Stimulated activated naive CD8-positive, alpha-beta T cell treated with anti-CD3 and anti-CD28 coated beads, Interleukin-15, amount 100 ng/mL, for 72 hours (primary cell): ENCODE measurements at regions not wholly inside any gene's neighbourhood (a gene's known extent, or its start where the extent isn't known, plus 50 kb on each side); places are given as distances from the start of the nearest gene placed in this dataset.
"Not testable (repeated sequence)": the region's sequence is repeated elsewhere in the genome, so short reads cannot be mapped to it uniquely, and the experiment has no call there.

Experiments
- ATAC-seq: fragments of 150-1000 bp; cut with Tn5 transposase; 2 replicates; pipeline ENCODE4 v1.10.0; 2021; ENCODE audit warnings: mild to moderate bottlenecking, moderate library complexity
- DNase-seq, 2 donors: peaks; one replicate each; pipeline ENCODE4 v3.0.0; 2021 to 2022
- H3K27ac Mint-ChIP-seq, 2 donors: one replicate each; pipeline ENCODE4 v1.8.0; 2022; ENCODE audit warnings: mild to moderate bottlenecking in 2 of 2, mixed read lengths in 2 of 2, moderate library complexity in 2 of 2
- H3K27me3 Mint-ChIP-seq: one replicate; pipeline ENCODE4 v1.8.0; 2022; ENCODE audit warnings: mixed read lengths
- H3K4me1 Mint-ChIP-seq: one replicate; pipeline ENCODE4 v1.8.0; 2022; ENCODE audit warnings: mild to moderate bottlenecking, mixed read lengths
- H3K4me3 Mint-ChIP-seq, 2 donors: one replicate each; pipeline ENCODE4 v1.8.0; 2022; ENCODE audit warnings: mild to moderate bottlenecking in 2 of 2, mixed read lengths in 2 of 2, moderate library complexity in 1 of 2
- H3K9me3 Mint-ChIP-seq, 2 donors: one replicate each; pipeline ENCODE4 v1.8.0; 2022; ENCODE audit warnings: mixed read lengths in 2 of 2

- no peak for ATAC-seq
- H3K4me3 Mint-ChIP-seq, result no peak overlapping the region
- H3K27ac Mint-ChIP-seq, result no peak overlapping the region
- peaks cover 0 to 8% of the 10 kb centered on the region in 2 donors for H3K9me3 Mint-ChIP-seq
- H3K27me3 Mint-ChIP-seq, result no peaks in the 10 kb centered on the region
- no peaks in the 10 kb centered on the region for H3K4me1 Mint-ChIP-seq
- DNase-seq, result no peak
Observed at GRCh38 chr7:124250297-124251034, 217.6 kb upstream of the TMEM229A start.

- Mint-ChIP-seq H3K27me3 (no peaks in the 10 kb centered on the region), H3K4me3 (no peak overlapping the region), H3K4me1 (no peaks in the 10 kb centered on the region), H3K27ac (no peak overlapping the region), H3K9me3 (no peaks in the 10 kb centered on the region)
- DNase-seq, result no peak
- ATAC-seq, result no peak
Observed at GRCh38 chr7:124247691-124248090, 214.8 kb upstream of the TMEM229A start.

GRCh38 chr7:124246262-124246863 is 213.5 kb upstream of the TMEM229A start:
- ATAC-seq (no peak), DNase-seq (no peak)
- Mint-ChIP-seq H3K27ac (no peak overlapping the region), H3K9me3 (no peaks in the 10 kb centered on the region), H3K4me1 (no peaks in the 10 kb centered on the region), H3K27me3 (no peaks in the 10 kb centered on the region), H3K4me3 (no peak overlapping the region)

- DNase-seq, H3K4me3 Mint-ChIP-seq, ATAC-seq: not testable (repeated sequence)
Observed at GRCh38 chr7:124244469-124244868, 211.6 kb upstream of the TMEM229A start.

GRCh38 chr7:124219681-124220080 is 186.8 kb upstream of the TMEM229A start:
- H3K4me1 Mint-ChIP-seq, result no peaks in the 10 kb centered on the region
- no peak for ATAC-seq
- H3K27ac Mint-ChIP-seq, result no peak overlapping the region
- H3K9me3 Mint-ChIP-seq, result peaks cover 10 to 12% of the 10 kb centered on the region in 2 donors
- no peak overlapping the region for H3K4me3 Mint-ChIP-seq
- no peak for DNase-seq
- no peaks in the 10 kb centered on the region for H3K27me3 Mint-ChIP-seq

More at GRCh38 chr7:124244469-124244868, 211.6 kb upstream of the TMEM229A start:
- not testable (repeated sequence) for H3K27ac Mint-ChIP-seq, H3K27me3 Mint-ChIP-seq, H3K9me3 Mint-ChIP-seq, H3K4me1 Mint-ChIP-seq

- Mint-ChIP-seq H3K27ac (no peak overlapping the region), H3K4me3 (no peak overlapping the region), H3K9me3 (no peaks in the 10 kb centered on the region), H3K27me3 (no peaks in the 10 kb centered on the region), H3K4me1 (no peaks in the 10 kb centered on the region)
- ATAC-seq (no peak), DNase-seq (no peak)
Observed at GRCh38 chr7:124208642-124209041, 175.8 kb upstream of the TMEM229A start.

- no peak for DNase-seq
- no peak for ATAC-seq
- H3K9me3 Mint-ChIP-seq, result no peaks in the 10 kb centered on the region
- H3K4me3 Mint-ChIP-seq, result no peak overlapping the region
- no peaks in the 10 kb centered on the region for H3K4me1 Mint-ChIP-seq
- H3K27me3 Mint-ChIP-seq, result no peaks in the 10 kb centered on the region
- no peak overlapping the region for H3K27ac Mint-ChIP-seq
Observed at GRCh38 chr7:124208173-124208572, 175.3 kb upstream of the TMEM229A start.

- no peak for DNase-seq
- Mint-ChIP-seq H3K27me3 (no peaks in the 10 kb centered on the region), H3K4me1 (no peaks in the 10 kb centered on the region), H3K27ac (no peak overlapping the region), H3K9me3 (no peaks in the 10 kb centered on the region), H3K4me3 (no peak overlapping the region)
- no peak for ATAC-seq
Observed at GRCh38 chr7:124205526-124205925, 172.7 kb upstream of the TMEM229A start.

GRCh38 chr7:124202546-124202945 is 169.7 kb upstream of the TMEM229A start:
- Mint-ChIP-seq H3K27ac (no peak overlapping the region), H3K9me3 (peaks cover 9 to 10% of the 10 kb centered on the region in 2 donors), H3K27me3 (no peaks in the 10 kb centered on the region), H3K4me1 (no peaks in the 10 kb centered on the region), H3K4me3 (no peak overlapping the region)
- ATAC-seq (no peak), DNase-seq (no peak)

GRCh38 chr7:124201768-124202349 is 169.0 kb upstream of the TMEM229A start:
- Mint-ChIP-seq H3K9me3 (peaks cover 9 to 10% of the 10 kb centered on the region in 2 donors), H3K27me3 (no peaks in the 10 kb centered on the region), H3K4me3 (no peak overlapping the region), H3K27ac (no peak overlapping the region), H3K4me1 (no peaks in the 10 kb centered on the region)
- DNase-seq, result no peak
- ATAC-seq, result no peak

- peaks cover 9 to 10% of the 10 kb centered on the region in 2 donors for H3K9me3 Mint-ChIP-seq
- no peak overlapping the region for H3K4me3 Mint-ChIP-seq
- ATAC-seq, result no peak
- no peaks in the 10 kb centered on the region for H3K27me3 Mint-ChIP-seq
- no peak overlapping the region for H3K27ac Mint-ChIP-seq
- H3K4me1 Mint-ChIP-seq, result no peaks in the 10 kb centered on the region
- DNase-seq, result no peak
Observed at GRCh38 chr7:124196519-124196918, 163.7 kb upstream of the TMEM229A start.

GRCh38 chr7:124192885-124193284 is 160.0 kb upstream of the TMEM229A start:
- Mint-ChIP-seq H3K4me1 (no peaks in the 10 kb centered on the region), H3K27ac (no peak overlapping the region), H3K27me3 (no peaks in the 10 kb centered on the region), H3K9me3 (peaks cover 0 to 5% of the 10 kb centered on the region in 2 donors), H3K4me3 (no peak overlapping the region)
- DNase-seq (no peak), ATAC-seq (no peak)

- DNase-seq (no peak), ATAC-seq (no peak)
- Mint-ChIP-seq H3K27ac (no peak overlapping the region), H3K27me3 (no peaks in the 10 kb centered on the region), H3K9me3 (peaks cover 0 to 5% of the 10 kb centered on the region in 2 donors), H3K4me3 (no peak overlapping the region), H3K4me1 (no peaks in the 10 kb centered on the region)
Observed at GRCh38 chr7:124191713-124192112, 158.8 kb upstream of the TMEM229A start.

GRCh38 chr7:124191030-124191429 is 158.2 kb upstream of the TMEM229A start:
- DNase-seq (no peak), ATAC-seq (no peak)
- H3K27ac Mint-ChIP-seq, result no peak overlapping the region
- H3K4me1 Mint-ChIP-seq, result no peaks in the 10 kb centered on the region
- H3K9me3 Mint-ChIP-seq, result peaks cover 0 to 5% of the 10 kb centered on the region in 2 donors
- H3K4me3 Mint-ChIP-seq, result no peak overlapping the region
- no peaks in the 10 kb centered on the region for H3K27me3 Mint-ChIP-seq

- H3K4me1 Mint-ChIP-seq, result no peaks in the 10 kb centered on the region
- H3K4me3 Mint-ChIP-seq, result no peak overlapping the region
- peaks cover 0 to 5% of the 10 kb centered on the region in 2 donors for H3K9me3 Mint-ChIP-seq
- ATAC-seq (no peak), DNase-seq (no peak)
- no peak overlapping the region for H3K27ac Mint-ChIP-seq
- H3K27me3 Mint-ChIP-seq, result no peaks in the 10 kb centered on the region
Observed at GRCh38 chr7:124188576-124188975, 155.7 kb upstream of the TMEM229A start.

- Mint-ChIP-seq H3K4me1 (no peaks in the 10 kb centered on the region), H3K9me3 (peaks cover 0 to 5% of the 10 kb centered on the region in 2 donors), H3K27ac (no peak overlapping the region), H3K27me3 (no peaks in the 10 kb centered on the region), H3K4me3 (no peak overlapping the region)
- DNase-seq (no peak), ATAC-seq (no peak)
Observed at GRCh38 chr7:124187962-124188361, 155.1 kb upstream of the TMEM229A start.
